ENCODE measurements at regions not wholly inside any gene's neighbourhood (a gene's known extent, or its start where the extent isn't known, plus 50 kb on each side); places are given as distances from the start of the nearest gene placed in this dataset.
"Not testable (repeated sequence)": the region's sequence is repeated elsewhere in the genome, so short reads cannot be mapped to it uniquely, and the experiment has no call there.

DNA sequence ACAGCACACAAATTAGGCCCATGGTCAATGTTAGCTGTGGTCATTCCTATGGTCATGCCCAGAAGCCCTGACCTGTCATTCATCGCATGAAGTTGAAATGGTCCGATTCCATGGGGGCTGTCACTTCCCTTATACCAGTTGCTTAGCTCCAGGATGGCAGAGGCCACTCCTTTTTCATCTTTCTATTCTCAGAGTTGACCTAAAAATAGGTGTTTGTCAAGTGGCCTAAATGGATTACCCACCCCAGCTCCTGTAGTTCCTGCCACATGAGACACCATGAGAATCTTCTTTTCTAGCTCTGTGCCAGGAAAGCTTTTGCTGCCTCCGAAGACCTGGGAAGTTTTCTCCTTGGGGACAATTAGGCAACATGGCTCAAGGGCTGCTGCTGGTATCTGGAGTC is 141.2 kb upstream of the TRIM73 start:
- not testable (repeated sequence) for H3K4me1 Mint-ChIP-seq (ENCODE audit: low read depth); H3K27me3 Mint-ChIP-seq; H3K36me3 Mint-ChIP-seq (ENCODE audit: insufficient read depth); H3K4me3 Mint-ChIP-seq (ENCODE audit: low read depth); H3K9me3 Mint-ChIP-seq (ENCODE audit: low read depth); DNase-seq (ENCODE audit: low spot score, unreplicated experiment); H3K27ac Mint-ChIP-seq

GRCh38 chr7:75257442-75257841 is 138.0 kb upstream of the TRIM73 start:
- not testable (repeated sequence) for H3K4me1 Mint-ChIP-seq (ENCODE audit: low read depth); H3K4me3 Mint-ChIP-seq (ENCODE audit: low read depth); H3K27ac Mint-ChIP-seq; H3K9me3 Mint-ChIP-seq (ENCODE audit: low read depth); H3K27me3 Mint-ChIP-seq; H3K36me3 Mint-ChIP-seq (ENCODE audit: insufficient read depth); DNase-seq (ENCODE audit: low spot score, unreplicated experiment)

DNA sequence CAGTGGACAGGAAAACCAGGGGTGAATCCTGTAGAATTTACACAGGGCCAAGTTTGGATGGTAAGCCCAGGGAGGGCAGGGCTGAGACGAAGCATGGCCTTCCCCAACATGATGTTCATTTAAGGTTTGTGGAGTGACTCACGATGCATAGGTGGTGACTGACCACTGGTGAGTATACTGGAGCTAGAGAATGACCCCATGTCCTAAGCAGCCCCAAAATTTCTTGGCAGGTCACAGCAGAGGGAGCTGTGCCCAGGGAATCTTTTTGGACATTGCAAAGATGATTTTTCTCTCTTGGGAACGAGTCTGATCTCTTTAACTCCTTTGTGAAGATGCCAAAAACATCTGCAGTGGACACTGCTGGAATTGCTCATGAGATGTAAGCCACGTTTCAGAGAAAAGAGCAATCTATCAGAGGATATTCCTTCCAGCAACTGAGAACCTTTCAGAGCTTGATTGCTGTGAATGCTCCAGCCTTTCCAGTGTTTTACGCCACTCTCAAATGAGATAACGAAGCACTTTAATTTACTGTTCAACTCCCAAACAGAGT is 135.9 kb upstream of the TRIM73 start:
- H3K27me3 Mint-ChIP-seq; H3K9me3 Mint-ChIP-seq (ENCODE audit: low read depth); H3K36me3 Mint-ChIP-seq (ENCODE audit: insufficient read depth); H3K4me1 Mint-ChIP-seq (ENCODE audit: low read depth); H3K4me3 Mint-ChIP-seq (ENCODE audit: low read depth); H3K27ac Mint-ChIP-seq; DNase-seq (ENCODE audit: low spot score, unreplicated experiment): not testable (repeated sequence)

GRCh38 chr7:75261660-75262059 is 133.8 kb upstream of the TRIM73 start:
- H3K36me3 Mint-ChIP-seq (ENCODE audit: insufficient read depth) = not testable (repeated sequence)

GRCh38 chr7:75268158-75268557 is 127.3 kb upstream of the TRIM73 start:
- H3K4me1 Mint-ChIP-seq (ENCODE audit: low read depth); H3K27me3 Mint-ChIP-seq; H3K9me3 Mint-ChIP-seq (ENCODE audit: low read depth); H3K36me3 Mint-ChIP-seq (ENCODE audit: insufficient read depth); H3K27ac Mint-ChIP-seq; DNase-seq (ENCODE audit: low spot score, unreplicated experiment); H3K4me3 Mint-ChIP-seq (ENCODE audit: low read depth): not testable (repeated sequence)

More at GRCh38 chr7:75261660-75262059, 133.8 kb upstream of the TRIM73 start:
- not testable (repeated sequence) for DNase-seq (ENCODE audit: low spot score, unreplicated experiment); H3K4me3 Mint-ChIP-seq (ENCODE audit: low read depth); H3K9me3 Mint-ChIP-seq (ENCODE audit: low read depth); H3K27ac Mint-ChIP-seq; H3K4me1 Mint-ChIP-seq (ENCODE audit: low read depth); H3K27me3 Mint-ChIP-seq

DNA sequence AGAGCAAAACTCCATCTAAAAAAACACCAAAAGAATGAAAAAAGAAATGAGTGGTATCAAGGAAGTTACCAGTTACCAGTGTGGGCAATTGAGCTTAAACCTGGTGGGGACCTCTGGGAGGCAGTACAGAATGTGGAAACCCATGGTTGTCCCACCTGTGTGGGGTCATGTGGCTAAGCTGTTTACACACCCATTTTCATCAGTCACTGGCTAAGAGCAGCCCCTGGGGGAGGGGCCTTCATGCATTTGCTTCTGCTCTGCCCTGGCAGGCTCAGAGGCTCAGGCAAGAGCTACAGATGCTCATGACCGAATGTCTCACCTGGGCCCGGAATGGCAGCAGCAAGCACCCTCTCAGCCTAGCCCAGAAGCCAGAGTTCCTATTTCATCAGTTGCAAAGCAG is 126.3 kb upstream of the TRIM73 start:
- H3K27me3 Mint-ChIP-seq; DNase-seq (ENCODE audit: low spot score, unreplicated experiment); H3K4me1 Mint-ChIP-seq (ENCODE audit: low read depth); H3K4me3 Mint-ChIP-seq (ENCODE audit: low read depth); H3K27ac Mint-ChIP-seq; H3K9me3 Mint-ChIP-seq (ENCODE audit: low read depth); H3K36me3 Mint-ChIP-seq (ENCODE audit: insufficient read depth): not testable (repeated sequence)

DNA sequence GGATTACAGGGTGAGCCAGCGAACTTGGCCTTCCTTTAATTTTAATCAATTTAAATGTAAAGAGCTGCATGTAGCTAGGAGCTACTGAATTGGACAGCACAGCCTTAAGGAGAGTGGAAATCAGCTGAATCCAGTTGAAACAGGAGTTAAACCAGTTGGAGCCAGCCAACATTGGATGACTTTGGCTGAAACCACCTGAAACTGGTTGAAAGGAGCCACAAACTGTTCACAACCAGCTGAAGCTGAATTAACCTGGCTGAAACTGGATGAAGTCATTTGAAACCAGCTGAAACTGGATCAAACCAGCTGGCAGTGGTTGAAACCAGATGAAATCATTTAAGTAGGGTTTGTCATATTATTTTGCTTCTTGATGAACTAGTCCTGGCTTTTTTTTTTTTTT is 121.3 kb upstream of the TRIM73 start:
- not testable (repeated sequence) for DNase-seq (ENCODE audit: low spot score, unreplicated experiment); H3K9me3 Mint-ChIP-seq (ENCODE audit: low read depth); H3K27ac Mint-ChIP-seq; H3K4me1 Mint-ChIP-seq (ENCODE audit: low read depth); H3K27me3 Mint-ChIP-seq; H3K36me3 Mint-ChIP-seq (ENCODE audit: insufficient read depth); H3K4me3 Mint-ChIP-seq (ENCODE audit: low read depth)

All from progenitor cell of endocrine pancreas (in vitro differentiated cells).